Activated T-cell treated with anti-CD3 and anti-CD28 coated beads for 4 hours (primary cell): ENCODE measurements at regions not wholly inside any gene's neighbourhood (a gene's known extent, or its start where the extent isn't known, plus 50 kb on each side); places are given as distances from the start of the nearest gene placed in this dataset.
"Not testable (repeated sequence)": the region's sequence is repeated elsewhere in the genome, so short reads cannot be mapped to it uniquely, and the experiment has no call there.

Source experiments
- DNase-seq: peaks from one replicate; pipeline ENCODE4 v3.0.0-alpha.2; 2020

DNA sequence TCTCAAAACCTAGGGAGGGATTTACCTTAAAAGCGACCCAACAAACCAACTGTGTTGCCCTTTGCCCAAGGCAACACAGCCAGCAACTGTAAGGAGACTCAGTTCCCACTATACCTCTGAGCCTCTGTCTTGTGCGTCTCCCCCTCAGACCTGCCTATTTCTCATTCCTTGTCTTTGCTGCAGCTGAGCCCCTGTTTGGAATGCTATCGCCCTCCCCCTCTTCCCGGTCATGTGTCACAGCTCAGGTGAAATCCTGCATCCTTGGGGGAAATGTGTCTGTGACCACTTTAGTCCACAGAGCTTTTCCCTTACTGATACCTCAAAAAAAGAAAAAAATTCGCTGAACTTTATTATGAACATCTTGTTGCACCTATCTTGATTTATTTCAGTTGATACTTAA is 52.0 kb upstream of the LRIG1 start:
- no peak for DNase-seq

DNA sequence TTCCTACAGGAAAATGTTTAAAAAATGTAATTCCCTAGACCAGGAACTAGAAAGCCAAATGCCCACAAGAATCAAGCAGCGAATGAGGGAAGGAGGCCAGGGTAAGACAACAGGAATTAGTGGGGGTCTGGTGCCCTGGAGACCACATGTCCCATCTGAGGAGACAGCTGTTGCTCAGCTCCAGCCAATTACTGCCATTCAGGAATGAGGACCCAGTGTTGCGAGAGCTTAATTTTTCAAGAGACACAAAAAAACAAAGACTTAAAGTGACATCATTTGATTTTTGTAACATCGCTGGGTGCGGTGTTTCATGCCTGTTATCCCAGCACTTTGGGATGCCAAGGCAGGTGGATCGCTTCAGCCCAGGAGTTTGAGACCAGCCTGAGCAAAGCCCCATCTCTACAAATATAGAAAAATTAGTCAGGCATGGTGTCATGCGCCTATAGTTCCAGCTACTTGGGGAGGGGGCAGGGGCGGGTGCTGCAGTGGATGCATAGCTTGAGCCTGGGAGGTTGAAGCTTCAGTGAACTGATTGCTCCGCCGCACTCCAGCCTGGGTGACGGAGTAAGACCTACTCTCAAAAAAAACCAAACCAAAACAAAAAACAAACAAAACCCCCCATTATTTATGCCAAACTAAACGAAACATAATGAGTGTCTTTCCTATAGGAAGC is 52.8 kb upstream of the LRIG1 start:
- no peak for DNase-seq

DNA sequence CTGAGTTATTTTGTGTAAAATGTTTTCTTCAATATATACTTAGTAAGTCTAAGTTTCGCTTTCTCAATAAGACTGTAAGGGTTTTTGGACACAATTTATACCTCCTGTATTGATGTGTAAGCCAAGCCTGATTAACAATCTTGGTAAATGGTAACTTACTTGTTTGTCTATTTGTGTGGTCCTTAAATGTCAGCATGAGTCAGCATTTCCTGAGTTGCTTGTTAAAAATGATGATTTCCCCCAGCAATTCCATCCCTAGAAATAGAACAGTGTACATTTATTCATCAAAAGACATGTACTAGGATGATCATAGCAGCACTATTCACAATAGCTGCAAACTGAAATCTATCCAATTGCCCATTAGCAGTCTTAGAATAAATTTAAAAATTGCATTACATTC is 53.4 kb upstream of the LRIG1 start:
- no peak for DNase-seq

DNA sequence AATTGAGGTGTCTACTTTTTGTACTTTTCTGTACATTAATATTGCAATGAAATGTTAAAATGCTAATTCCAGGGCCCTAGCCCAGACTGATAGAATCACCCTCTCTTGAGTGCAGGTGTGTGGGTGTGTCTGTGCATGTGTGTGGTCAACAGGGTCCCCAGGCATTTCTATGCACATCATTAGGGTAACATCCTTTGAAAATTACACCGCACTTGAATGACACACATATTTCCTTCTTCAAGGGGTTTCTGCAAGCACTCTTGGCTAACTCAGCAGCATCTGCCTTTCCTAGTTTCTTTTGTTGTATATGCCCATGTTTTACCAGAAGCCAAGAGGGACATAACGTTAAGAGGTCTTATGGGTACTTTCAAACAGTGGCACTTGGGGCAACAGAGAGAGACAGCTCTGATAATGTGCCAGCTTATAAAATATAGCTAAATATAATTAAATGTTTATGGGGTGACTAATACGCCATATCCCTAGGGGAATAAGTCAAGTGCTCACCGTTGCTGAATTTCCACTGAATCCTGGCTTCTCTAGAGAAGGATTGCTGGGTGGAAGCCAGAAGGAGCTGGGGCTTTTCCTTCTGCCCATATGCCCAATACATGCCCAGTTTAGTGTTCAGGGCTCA is 54.5 kb upstream of the LRIG1 start:
- no peak for DNase-seq

DNA sequence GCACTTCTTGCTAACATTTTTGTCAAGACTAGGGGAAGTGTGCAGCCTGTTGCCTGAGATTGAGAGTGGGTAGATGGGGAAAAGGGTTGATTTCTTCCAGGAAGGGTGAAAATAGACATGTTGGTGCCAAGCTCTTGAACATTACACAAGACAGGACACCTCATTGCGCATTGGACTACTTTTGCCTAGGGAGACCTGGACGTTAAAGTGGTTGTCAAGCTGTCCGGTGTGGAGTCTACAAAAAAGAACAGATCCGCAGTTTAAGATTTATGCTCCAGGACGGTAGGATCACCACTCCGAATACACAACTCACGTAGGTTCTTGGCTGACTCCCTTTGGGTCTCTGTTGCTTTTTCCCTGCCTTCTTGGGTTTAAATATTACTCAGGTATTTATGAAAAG is 56.3 kb upstream of the LRIG1 start:
- DNase-seq, result no peak

DNA sequence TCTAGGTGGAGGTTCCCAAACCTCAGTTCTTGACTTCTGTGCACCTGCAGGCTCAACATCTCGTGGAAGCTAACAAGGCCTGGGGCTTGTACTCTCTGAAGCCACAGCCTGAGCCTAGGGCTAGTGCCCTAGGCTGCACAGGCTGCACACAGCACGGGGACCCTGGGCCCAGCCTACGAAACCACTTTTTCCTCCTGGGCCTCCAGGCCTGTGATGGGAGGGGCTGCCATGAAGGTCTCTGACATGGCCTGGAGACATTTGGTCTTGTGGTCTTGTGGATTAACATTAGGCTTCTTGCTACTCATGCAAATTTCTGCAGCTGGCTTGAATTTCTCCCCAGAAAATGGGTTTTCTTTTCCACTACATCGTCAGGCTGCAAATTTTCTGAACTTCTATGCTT is 59.1 kb upstream of the LRIG1 start:
- not testable (repeated sequence) for DNase-seq

DNA sequence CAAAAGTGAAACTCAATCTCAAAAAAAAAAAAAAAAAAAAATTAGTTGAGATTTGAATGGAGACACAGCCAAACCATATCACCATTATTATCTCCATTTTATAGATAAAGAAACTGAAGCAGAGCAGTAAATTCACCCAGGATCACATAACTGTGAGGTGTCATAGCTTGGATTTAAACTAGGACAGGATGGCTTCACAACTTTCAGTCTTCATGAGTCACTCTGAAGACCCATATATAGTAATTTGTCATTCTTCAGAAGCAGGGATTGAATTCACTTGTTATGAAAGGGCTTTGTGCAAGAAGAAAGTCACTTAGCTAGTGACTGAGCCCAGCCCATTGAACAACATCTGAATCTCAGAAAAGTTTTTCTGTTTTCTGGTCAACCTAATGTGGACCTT is 60.5 kb upstream of the LRIG1 start:
- DNase-seq, result no peak

DNA sequence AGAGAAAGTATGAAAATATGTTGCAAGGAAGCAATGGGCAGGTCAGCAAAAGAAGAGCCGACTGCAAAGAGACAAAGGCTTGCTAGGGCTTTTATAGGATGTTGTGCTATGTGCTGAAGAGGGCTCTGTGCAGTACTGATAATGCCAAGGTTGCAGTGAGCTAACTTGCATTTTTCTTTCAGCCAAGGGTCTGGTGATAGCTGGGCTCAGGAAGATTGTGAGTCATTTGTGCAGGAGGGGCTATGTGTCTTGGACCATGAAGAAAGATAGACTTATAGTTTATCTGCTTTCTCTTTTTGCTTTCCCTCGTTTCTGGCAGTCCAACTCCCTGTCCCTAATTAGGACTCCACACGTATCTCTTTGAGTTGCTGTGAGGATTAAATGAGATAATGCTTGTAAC is 64.5 kb upstream of the LRIG1 start:
- no peak for DNase-seq

DNA sequence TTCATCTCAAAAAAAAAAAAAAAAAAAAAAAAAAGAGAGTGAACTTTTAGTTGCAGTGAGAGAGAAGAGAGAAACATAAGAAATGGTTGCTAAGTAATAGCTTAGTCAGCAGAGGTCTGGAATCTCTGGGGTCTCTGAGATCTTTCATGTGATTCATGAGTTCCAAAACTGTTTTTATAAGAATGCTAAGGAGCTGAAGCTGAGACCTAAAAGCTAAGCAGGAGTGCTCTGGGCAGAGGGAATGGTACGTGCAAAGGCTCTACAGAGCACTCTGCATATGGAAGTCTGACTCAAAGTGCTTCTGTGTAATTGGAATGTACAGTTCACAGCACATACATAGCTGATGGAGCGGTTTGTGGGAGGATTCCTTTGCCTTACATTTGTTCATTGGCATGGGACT is 66.3 kb upstream of the LRIG1 start:
- DNase-seq, result no peak

DNA sequence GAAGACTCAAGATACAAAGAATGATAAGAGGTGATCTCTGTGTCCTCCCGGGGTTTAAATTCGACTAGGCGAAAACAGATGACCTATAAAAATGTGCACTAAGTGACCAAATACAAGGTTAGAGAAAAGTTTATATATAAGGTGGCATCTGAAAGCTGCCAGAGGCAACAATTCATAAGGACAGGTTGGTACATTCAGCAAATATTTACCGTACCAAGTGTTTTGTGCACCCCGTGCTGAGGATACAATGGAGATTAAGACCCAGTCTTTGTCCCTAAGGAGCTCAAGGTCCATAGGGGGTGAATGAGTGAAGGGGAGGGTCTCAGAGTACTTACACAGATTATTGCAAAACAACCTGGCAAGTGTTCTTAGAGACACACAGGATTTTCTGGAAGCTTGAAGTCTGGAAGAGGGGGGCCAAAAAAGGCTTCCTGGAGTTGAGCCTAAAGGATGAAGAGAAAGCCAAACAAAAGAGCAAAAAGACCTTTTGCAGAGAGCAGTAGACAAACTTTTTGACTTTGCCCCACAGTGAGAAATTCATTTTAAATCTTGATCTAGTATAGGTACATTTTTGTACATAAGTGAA is 71.4 kb upstream of the LRIG1 start:
- no peak for DNase-seq

DNA sequence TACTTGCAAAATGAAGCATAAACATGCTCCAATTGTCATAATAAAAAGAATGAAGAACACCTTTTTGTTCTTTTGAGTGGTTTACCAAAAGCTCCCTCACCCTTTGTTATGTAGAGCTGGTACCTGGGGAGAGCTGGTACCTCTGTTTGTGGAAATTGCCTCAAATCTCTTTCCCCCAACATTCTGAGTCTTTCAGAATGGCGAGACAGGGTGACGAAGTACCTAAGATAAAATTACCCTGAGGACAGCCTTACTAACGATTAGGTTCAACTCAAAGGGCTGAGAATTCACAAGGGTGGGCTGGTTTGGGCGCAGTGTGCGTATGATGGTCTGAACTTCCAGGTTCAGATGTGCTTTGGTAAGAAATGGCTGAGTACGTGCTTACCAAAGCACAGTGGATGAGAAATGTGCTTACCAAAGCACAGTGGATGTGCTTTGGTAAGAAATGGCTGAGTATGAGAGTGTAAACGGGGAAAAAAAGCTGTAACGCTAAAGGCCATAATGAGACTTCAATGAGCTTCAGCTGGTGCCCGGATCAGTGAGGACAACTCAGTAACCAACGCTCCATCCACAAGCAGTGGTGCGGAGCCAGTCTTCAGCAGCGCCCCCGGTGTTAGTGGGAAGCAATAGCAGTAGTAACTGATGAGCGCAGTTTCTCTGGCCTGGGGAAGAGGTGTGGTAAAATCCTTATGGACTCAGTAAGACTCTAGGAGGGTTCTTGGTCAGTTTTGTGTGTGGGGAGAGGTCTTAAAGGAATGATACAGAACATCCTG is 72.3 kb upstream of the LRIG1 start:
- DNase-seq, result no peak

DNA sequence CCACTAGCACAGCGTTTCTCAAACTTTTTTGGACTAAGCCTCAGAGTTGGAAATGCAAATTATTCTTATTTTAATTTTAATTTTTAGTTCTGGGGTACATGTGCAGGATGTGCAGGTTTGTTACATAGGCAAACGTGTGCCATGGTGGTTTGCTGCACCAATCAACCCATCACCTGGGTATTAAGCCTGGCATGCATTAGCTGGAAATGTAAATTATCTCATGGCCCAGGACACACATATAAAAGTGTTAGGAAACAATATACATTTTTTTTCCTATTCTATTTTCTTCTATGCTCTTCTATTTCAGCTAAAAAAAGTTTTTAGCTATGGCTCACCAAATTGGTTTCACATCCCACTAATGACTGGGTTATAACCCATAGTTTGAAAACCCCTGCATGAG is 73.3 kb upstream of the LRIG1 start:
- DNase-seq, result no peak

DNA sequence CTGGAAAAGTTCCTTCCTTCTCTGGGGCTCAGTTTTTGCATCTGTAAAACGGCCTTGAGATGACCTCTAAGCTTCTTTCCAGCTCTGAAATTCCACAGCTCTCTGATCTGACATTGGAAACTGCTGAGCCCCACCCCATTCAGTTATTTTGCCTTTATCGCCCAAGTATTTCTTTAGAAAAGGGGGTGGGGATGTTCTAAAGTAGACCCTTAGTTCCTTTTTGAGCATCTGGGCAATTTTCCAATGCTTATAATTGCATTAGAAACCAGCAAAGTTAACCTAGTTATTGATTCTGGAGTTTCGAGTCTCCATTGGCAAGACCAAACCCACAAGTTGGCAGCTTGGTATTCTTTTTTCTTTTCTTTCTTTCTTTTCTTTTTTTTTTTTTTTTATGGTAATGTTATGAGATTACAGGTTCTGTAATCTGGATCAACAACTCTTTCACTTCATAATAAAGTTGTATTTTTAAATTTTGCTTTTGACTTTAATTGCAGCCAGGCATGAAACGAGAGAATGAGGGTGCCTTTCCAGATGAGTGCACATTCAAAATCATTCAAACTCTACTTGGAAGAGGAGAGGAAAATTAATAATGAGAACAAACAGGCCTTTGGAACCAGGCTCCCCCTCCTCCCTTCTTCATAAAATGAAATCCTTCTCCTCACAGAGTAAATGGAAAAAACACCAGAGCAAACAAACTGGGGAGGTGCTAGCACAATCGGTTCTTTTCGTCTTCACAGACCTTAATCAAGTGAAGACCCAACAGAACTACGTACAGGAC is 76.8 kb upstream of the LRIG1 start:
- no peak for DNase-seq

DNA sequence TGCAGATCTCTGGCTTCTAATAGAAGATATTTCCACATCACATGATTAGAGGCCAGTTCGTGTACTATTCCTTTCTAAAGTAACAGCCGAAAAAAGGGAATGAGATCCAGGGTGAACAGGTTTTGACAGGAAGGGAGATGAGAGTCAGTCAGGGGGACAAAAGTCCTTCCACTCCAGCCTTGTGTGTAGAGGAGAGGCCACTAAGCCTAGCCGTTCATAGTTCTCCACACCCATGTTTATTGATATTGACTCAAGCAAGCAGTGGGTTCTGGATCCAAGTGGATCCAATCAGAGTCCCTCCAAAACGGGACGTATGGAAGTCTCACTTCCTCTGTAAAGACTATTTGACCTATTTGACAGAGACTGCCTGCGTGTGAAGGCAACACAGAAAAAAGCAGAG is 80.4 kb upstream of the LRIG1 start:
- no peak for DNase-seq

DNA sequence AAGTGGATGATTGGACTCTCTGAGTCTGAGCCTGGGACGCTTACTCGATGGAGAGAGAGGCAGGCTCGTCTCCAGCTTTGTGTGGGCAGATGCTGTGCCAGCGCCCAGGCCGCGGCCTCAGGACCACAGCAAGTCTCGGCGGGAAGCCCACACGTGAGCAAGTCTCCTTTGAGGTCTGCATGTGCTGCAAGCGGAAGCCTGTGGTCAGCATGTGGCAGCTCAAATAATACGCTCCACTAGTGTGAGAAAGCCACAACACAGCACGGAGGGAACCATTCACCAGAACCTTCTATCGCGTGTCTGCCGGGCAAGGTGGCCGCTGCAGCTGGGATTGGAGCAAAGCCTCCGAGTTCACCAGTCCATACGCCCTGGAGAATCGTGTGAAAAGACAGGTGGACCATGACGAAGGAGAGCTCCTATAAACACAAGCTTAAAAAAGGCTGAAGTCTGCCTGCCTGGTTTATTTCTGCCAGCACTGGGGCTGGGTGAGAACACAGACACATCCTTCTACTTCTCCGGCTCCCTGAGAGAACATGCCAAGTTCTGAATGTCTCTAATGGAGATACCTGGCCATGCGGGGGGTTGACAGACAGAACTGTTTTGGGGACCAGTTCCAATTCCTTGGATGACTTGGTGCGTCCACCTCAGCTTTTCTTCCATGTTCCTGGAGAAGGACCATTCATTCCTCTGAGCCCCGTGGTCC is 82.0 kb upstream of the LRIG1 start:
- DNase-seq, result peak; percentile 9

DNA sequence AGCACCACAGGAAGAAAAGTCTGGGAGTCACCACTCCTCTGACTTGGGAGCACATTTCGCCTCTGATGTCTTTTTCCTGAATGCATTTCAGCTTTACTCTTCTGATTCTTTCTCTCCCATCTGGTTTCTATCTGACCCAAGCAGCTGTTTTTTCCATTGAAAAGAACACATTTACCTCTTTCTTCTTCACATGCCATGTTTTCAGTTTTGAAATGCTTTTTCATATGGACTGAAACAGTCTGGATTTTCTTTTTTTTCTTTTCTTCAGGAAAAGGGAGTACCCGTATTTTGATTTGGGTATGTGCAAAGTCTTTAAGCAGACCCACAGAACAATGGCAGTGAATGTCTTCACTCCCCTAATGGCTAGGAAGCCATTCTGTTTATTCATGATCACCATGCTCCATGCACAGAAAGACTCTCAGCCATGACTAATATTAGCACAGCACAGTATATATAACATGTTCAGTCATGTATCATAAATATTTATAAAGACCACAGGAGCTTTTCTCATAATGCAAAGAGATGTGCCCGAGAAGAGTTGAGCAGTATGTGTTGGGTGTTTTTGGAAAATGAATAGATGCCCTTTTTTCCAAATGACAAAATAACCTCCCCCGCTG is 82.7 kb upstream of the LRIG1 start:
- DNase-seq, result no peak

DNA sequence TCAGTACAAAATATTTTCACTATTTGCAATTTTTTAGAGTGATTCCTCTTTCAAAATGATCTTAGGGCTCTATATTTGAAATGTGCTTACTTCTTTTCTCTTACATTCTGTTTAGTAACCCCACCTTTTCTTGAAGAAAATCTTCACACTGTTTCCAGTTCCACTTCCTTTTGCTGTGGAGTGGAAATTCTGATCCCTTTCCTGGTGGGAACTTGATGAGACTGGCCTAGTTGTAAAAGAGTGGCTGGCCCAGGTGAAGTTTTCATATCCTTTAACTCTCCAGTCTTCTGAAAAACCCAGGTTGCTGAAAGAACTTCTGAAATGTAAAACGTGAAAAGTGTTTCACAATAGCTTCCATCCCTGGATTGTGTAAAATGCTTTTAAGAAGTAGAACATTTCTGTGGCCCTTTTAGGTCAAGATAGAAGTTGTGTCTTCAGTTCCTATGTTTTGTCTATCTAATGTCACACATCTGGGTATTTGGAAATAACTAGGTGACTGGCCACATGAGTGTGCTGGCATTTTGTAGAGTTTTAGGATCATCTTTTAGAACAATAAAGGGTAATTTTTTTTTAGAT is 84.8 kb upstream of the LRIG1 start:
- no peak for DNase-seq

DNA sequence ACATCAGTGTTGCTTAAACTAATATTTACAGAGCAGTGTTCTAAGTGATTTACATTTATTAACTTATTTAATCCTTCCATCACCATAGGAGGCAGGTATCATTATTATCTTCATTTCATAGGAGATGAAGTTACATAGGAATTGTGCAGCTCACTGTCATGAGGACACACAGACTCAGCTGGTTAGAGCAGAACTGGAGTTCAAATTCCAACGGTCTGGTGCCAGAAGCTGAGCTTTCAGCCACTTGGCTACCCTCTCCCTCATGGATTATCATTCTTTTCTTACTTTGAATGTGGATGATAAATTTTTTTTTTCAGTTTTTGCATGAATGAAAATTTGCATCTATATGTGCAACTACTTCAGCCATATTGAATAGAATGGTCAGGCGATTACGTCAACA is 86.0 kb upstream of the LRIG1 start:
- DNase-seq, result no peak

DNA sequence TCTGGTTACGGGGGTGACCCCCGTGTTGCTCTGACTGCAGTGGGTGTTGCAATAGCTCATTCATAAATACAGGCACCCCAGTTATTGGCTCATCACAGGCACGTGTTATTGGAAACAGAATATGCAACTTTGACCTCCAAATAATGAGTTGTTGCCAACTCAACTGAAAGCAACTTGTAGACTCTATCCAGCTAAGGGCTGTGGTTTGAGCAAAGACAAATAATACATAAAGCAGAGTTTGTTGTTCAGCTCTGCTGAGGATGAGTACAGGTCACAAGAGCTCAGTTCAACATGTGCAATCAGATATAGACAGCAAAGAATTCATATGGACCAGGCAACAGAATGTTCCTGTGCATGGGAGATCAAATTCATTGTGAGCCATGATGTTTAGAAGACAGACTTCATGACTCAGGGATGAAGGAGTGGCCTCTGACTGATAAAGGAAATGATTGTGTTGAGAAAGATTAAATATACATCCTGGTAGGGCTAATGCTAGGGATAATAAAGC is 87.6 kb upstream of the LRIG1 start:
- DNase-seq, result no peak

DNA sequence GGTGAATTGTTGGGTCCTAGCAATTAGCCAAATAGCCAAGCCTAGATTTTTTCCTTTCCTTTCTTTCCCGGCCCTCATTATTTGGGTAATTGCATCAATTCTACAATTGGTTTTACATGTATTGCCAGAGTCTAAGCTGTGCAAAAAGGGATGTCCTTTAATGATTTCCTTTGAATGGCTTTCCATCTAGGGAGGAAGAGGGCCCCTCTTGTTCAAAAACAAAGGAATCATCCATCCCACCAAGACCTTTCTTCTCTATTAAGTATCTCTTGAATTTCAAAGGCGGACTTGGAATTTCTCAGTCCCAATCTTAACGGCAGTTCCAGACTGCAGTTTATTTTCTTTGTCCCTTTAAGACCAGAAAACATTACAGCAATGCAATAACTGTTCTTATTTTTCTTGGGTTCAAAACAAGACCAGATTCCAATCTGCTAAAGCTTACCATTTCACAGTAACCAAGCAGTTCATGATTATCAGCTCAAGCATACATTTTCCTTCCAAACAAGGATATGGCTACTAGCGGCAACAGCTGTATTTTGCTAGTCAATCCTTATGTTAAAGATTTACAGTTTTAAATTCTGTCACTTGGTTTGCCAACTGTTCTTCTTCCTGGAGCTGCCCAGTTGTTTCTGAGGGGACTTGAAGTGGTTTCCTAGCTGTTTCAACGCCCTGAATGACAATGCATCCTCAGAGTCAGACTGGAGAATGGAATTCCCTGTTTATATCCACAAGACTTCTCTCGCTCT is 91.4 kb upstream of the LRIG1 start:
- DNase-seq, result no peak
